ENCODE measurements at regions not wholly inside any gene's neighbourhood (a gene's known extent, or its start where the extent isn't known, plus 50 kb on each side); places are given as distances from the start of the nearest gene placed in this dataset.

DNA sequence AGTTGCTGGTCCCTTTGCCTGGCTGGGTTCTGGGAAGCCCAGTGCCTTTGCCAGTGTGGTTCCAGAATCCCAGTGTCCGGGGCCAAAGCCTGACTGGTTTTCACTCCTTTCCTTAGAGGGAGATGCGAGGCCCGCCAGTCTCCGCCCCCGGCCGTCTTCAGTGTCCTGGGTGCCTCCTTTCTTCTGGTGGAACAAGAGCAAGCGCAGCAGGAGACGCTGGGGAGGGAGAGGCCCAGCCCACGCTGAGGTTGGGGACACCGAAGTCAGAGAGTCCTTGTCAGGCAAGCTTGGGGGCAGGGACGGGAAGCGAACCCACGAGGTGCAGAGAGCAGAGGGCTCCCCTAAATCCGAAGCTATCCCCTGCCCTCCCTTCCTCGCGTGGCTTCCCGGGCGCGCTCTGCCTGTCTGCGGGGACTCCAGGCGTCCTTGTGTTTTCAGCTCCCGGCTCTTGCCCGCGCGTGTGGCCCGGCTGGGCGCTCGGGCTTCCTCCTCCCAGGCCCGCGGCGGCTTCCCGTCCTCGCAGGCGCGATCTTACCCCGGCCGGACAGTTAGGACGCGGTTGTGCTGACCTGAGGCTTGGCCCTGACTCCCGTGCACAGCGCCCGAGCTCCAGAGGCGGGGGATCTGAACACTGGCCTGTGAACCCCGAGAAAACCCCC is 60.6 kb upstream of the UBE3C start:
- Histone ChIP-seq H3K36me3 (ENCODE audit: control insufficient read depth, insufficient read depth, low read length) (no peaks in the 10 kb centered on the region), H3K9me1 (ENCODE audit: control insufficient read depth, insufficient read depth, low read length) (no peaks in the 10 kb centered on the region), H3K9me3 (replicated peaks; ENCODE audit: control insufficient read depth, insufficient read depth, low read depth, low read length) (no peaks in the 10 kb centered on the region), H3K9ac (ENCODE audit: insufficient read depth in 1 of 2, low read depth in 2 of 2, low read length in 2 of 2) (peak overlapping the region in 1 of 2 experiments; percentile 14; a peak in 1 of 4 replicates), H3K27ac (ENCODE audit: extremely low read depth, low read depth, low read length) (no peak overlapping the region), H3K27me3 (ENCODE audit: control insufficient read depth in 2 of 2, insufficient read depth in 2 of 2, low read length in 2 of 2) (peaks cover 70 to 82% of the 10 kb centered on the region in 2 experiments), H4K20me1 (replicated peaks; ENCODE audit: control insufficient read depth, insufficient read depth, low read length) (0 out of 2 replicates have a peak, but pooled peaks cover 9% of the 10 kb centered on the region), H3K4me1 (replicated peaks in 1 of 2; ENCODE audit: control insufficient read depth in 2 of 2, insufficient read depth in 2 of 2, low read length in 2 of 2) (peaks cover 0 to 9% of the 10 kb centered on the region in 2 experiments; a peak in 2 of 5 replicates), H3K4me2 (ENCODE audit: insufficient read depth, low read length) (peak overlapping the region; percentile 17; the same call in 1 of the 2 replicates), H3K4me3 (no peak overlapping the region), H3K79me2 (ENCODE audit: control insufficient read depth, insufficient read depth, low read length) (no peaks in the 10 kb centered on the region), H2AFZ (ENCODE audit: low read depth, low read length) (no peak overlapping the region)
- ATAC-seq (peak; percentile 64), DNase-seq (ENCODE audit: extremely low read depth in 1 of 4, low spot score in 3 of 4) (peak in 2 of 4 experiments; percentile 27 to 30), FAIRE-seq (no peak)
- no peak for TF ChIP-seq ZNF41 (CRISPR knock-in tag; conservative IDR thresholded peaks at IDR 0.05)
- no peak for TF ChIP-seq ZNF3 (CRISPR knock-in tag; IDR thresholded peaks at IDR 0.05)
- TF ChIP-seq, protein P1, sequence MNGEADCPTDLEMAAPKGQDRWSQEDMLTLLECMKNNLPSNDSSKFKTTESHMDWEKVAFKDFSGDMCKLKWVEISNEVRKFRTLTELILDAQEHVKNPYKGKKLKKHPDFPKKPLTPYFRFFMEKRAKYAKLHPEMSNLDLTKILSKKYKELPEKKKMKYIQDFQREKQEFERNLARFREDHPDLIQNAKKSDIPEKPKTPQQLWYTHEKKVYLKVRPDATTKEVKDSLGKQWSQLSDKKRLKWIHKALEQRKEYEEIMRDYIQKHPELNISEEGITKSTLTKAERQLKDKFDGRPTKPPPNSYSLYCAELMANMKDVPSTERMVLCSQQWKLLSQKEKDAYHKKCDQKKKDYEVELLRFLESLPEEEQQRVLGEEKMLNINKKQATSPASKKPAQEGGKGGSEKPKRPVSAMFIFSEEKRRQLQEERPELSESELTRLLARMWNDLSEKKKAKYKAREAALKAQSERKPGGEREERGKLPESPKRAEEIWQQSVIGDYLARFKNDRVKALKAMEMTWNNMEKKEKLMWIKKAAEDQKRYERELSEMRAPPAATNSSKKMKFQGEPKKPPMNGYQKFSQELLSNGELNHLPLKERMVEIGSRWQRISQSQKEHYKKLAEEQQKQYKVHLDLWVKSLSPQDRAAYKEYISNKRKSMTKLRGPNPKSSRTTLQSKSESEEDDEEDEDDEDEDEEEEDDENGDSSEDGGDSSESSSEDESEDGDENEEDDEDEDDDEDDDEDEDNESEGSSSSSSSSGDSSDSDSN (IDR thresholded peaks at IDR 0.05; ENCODE audit: borderline replicate concordance in 1 of 2, low read depth in 2 of 2, low read length in 2 of 2) = 0 out of 4 replicates have a peak, but pooled peaks of 1 of the 2 experiments have one; percentile 44
- no peak for TF ChIP-seq NEUROD1 (IDR thresholded peaks at IDR 0.05; ENCODE audit: borderline replicate concordance, low read depth, low read length, partially characterized antibody)
- peak; percentile 17 to 29; a peak in 1 of 4 replicates for TF ChIP-seq NRF1 (conservative IDR thresholded peaks at IDR 0.05 in 1 of 2, IDR thresholded peaks at IDR 0.05 in 1 of 2)
- no peak for TF ChIP-seq CBX5 (IDR thresholded peaks at IDR 0.05; ENCODE audit: borderline replicate concordance, low read depth)
- TF ChIP-seq PTBP1 (IDR thresholded peaks at IDR 0.05; ENCODE audit: low read depth, low read length) = no peak
- CTCF ChIA-PET (ENCODE audit: low intra/inter-chr PET ratio) = no interaction called here
- intact Hi-C loops (cut with micrococcal nuclease) = no loop called here
- POLR2A ChIA-PET = interaction anchor here (0.6 to 1.2 kb wide), 5 partner anchors 8 to 349 kb away, joined by 3 to 4 read pairs (median 3); no protein-coding TSS in a partner anchor
- BruUV-seq (replicated peaks) = no TSS peak
- 1% methylated on average over 39 of the region's 44 CpGs for WGBS (ENCODE audit: insufficient coverage, low coverage, missing lambda C conversion rate)
- in situ Hi-C loops (cut with MboI) = no loop called here

Data from K562 (cell line).